Heart left ventricle (tissue), 16 donors: ENCODE measurements at regions not wholly inside any gene's neighbourhood (a gene's known extent, or its start where the extent isn't known, plus 50 kb on each side); places are given as distances from the start of the nearest gene placed in this dataset.
A peak's percentile ranks its signal among the peaks of the same experiment; 100 is the strongest.

ENCODE experiments used
- ATAC-seq, 4 donors: fragments of 200-7000 bp; cut with Tn5 transposase; one replicate each; pipeline ENCODE4 v1.9.1; 2020 to 2022; ENCODE audit warnings: moderate library complexity in 4 of 4, mild to moderate bottlenecking in 3 of 4, moderate number of reproducible peaks in 1 of 4
- DNase-seq, 5 donors: peaks; one replicate each; pipeline ENCODE4 v3.0.0-alpha.2; 2020
- H3K27ac ChIP-seq, 12 donors: fragments of 200-600 bp; sonication (generic) in 4 of 12; one replicate each; pipeline versions ENCODE4 v1.5.0 to v1.8.0; 2016 to 2022; ENCODE audit warnings: mild to moderate bottlenecking in 2 of 12
- H3K27me3 ChIP-seq, 9 donors: fragments of 200-600 bp; sonication (generic) in 2 of 9; one replicate each; pipeline versions ENCODE4 v1.5.1 to v1.8.0; 2016 to 2022; ENCODE audit warnings: mild to moderate bottlenecking in 3 of 9
- H3K36me3 ChIP-seq, 9 donors: fragments of 200-600 bp; sonication (generic) in 2 of 9; one replicate each; pipeline versions ENCODE4 v1.5.0 to v1.8.0; 2018 to 2022; ENCODE audit warnings: mild to moderate bottlenecking in 2 of 9
- H3K4me1 ChIP-seq, 12 donors: fragments of 200-600 bp; sonication (generic) in 4 of 12; one replicate each; pipeline versions ENCODE4 v1.5.0 to v1.8.0; 2016 to 2022; ENCODE audit warnings: mild to moderate bottlenecking in 3 of 12
- H3K4me3 ChIP-seq, 12 donors: fragments of 200-600 bp; sonication (generic) in 4 of 12; one replicate each; pipeline versions ENCODE4 v1.5.0 to v1.8.0; 2017 to 2022; ENCODE audit warnings: mild to moderate bottlenecking in 9 of 12, moderate library complexity in 4 of 12
- H3K9me3 ChIP-seq, 12 donors: fragments of 200-600 bp; sonication (generic) in 4 of 12; one replicate each; pipeline versions ENCODE4 v1.5.0 to v1.8.0; 2016 to 2022; ENCODE audit warnings: mild to moderate bottlenecking in 1 of 12
- POLR2A ChIP-seq, 2 donors: fragments of 450-650 bp; IDR thresholded peaks; one replicate each; pipeline ENCODE4 v1.6.1; 2017; ENCODE audit warnings: antibody characterized with exemption in 2 of 2, mild to moderate bottlenecking in 2 of 2, moderate library complexity in 2 of 2
- WGBS, 4 donors: extraction: QIAGEN DNeasy Blood & Tissue Kit in 2 of 4; methylation state at CpG; one replicate each; pipeline versions ENCODE4 v1.1.5 to v1.1.7; 2013 to 2018; 5-methylcytosine and 5-hydroxymethylcytosine counted together
- intact Hi-C, 10 donors: fragments of 100-400 bp; cut with DNase I; formaldehyde crosslinking; loops; one replicate each; pipeline versions ENCODE4 v1.11.1 to v1.14.2; 2022
- TF ChIP-seq, protein P1 (sequence below), 12 donors: fragments of 200-600 bp; sonication (generic) in 4 of 12; IDR thresholded peaks; one replicate each; pipeline versions ENCODE4 v1.5.0 to v1.8.0; 2018 to 2022; ENCODE audit warnings: antibody characterized with exemption in 12 of 12, mild to moderate bottlenecking in 5 of 12
- donor health status: ischemic (EF 13 %, LVEDD 7.1; RV severe dilation, severe dysfunction).
- donor health status: healthy with polysubstance abuse.
- donor health status: DM: no; HTN: yes; CAD: no.
- donor health status: DM: no; HTN: no; CAD: no.
- donor health status: ischemic (EF 25% LVEDD 6.9; RV normal size, moderate dysfunction).
- donor health status: ischemic (EF 25% LVEDD 5.7; RV mildly dilated, moderate dysfunction).
- donor health status: healthy.
- donor health status: DM: yes; HTN: yes; CAD: no.
- donor health status: ischemic (EF 35%, LVEDD 5.7; RV mildly dilated, moderate dysfunction).
- donor health status: nonischemic (EF 11% LVEDD 7.7; RV severe dilation, severe dysfunction).
- donor health status: DM: yes; HTN: yes; CAD: no.
- donor health status: PGD.
- donor health status: ischemic (EF 29% LVEDD 5.4; RV normal size, mild dysfunction).
- donor health status: nonischemic (EF 23%, LVEDD 6.1; RV moderate dilation, normal function).

DNA sequence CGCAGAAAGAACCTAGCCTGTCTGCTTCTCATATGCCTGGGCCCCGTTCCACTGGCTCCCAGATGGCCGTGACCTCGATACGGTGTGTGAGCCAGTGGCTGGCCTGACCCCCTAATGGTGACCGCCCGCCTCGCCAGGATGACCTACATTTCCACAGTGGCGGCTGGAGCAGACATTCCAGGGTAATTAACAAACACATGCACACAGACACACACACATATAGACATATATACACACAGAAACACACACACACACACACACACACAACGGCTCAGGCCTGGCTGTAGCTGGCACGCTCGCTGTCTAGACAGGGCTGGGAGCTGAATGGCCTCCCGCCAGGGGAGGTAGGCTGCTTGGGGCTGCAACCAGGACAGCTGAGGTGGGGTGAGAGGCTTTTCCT lies 227.1 kb downstream of the ANKRD60 start:
- H3K4me1 ChIP-seq = peaks cover 0 to 51% (median 21%) of the 10 kb centered on the region in 12 donors
- 57 to 79% (median 63%) methylated on average over 13 of the region's 13 CpGs for WGBS, 4 donors
- no peak overlapping the region for H3K27ac ChIP-seq
- H3K27me3 ChIP-seq = no peaks in the 10 kb centered on the region
- TF ChIP-seq POLR2A (IDR thresholded peaks at IDR 0.05) = no peak
- TF ChIP-seq, protein P1, sequence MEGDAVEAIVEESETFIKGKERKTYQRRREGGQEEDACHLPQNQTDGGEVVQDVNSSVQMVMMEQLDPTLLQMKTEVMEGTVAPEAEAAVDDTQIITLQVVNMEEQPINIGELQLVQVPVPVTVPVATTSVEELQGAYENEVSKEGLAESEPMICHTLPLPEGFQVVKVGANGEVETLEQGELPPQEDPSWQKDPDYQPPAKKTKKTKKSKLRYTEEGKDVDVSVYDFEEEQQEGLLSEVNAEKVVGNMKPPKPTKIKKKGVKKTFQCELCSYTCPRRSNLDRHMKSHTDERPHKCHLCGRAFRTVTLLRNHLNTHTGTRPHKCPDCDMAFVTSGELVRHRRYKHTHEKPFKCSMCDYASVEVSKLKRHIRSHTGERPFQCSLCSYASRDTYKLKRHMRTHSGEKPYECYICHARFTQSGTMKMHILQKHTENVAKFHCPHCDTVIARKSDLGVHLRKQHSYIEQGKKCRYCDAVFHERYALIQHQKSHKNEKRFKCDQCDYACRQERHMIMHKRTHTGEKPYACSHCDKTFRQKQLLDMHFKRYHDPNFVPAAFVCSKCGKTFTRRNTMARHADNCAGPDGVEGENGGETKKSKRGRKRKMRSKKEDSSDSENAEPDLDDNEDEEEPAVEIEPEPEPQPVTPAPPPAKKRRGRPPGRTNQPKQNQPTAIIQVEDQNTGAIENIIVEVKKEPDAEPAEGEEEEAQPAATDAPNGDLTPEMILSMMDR (IDR thresholded peaks at IDR 0.05) = no peak
- H3K9me3 ChIP-seq = no peaks in the 10 kb centered on the region
- H3K36me3 ChIP-seq = no peaks in the 10 kb centered on the region
- peak; percentile 28 to 92 (median 46) for ATAC-seq
- intact Hi-C loops = no loop called here
- peak in 3 of 5 donors; percentile 62 to 75 (median 63) for DNase-seq
- no peak overlapping the region for H3K4me3 ChIP-seq

DNA sequence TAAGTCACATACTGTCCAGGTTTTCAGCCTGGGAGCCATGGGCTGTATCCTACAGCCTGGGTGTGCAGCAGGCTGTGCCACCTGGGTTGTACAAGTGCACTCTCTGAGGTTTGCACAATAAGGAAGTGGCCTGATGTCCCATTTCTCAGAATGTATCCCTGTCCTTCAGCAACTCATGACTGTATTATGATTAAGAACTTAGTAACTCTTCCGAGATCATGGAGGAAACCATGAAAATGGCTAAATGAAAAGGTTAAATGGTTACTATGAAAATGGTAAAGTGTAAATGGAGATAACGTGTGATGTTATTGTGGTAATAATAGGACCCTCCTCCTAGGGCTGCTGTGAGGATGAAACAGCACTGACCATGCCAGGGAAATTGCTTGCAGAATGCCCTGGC lies 227.6 kb downstream of the ANKRD60 start:
- no peak overlapping the region for H3K27ac ChIP-seq
- 93 to 96% (median 95%) methylated on average over 2 of the region's 2 CpGs for WGBS, 4 donors
- no peak overlapping the region for H3K4me3 ChIP-seq
- H3K9me3 ChIP-seq = no peaks in the 10 kb centered on the region
- ATAC-seq (no peak), DNase-seq (no peak)
- no peaks in the 10 kb centered on the region for H3K27me3 ChIP-seq
- H3K4me1 ChIP-seq = peaks cover 0 to 56% (median 23%) of the 10 kb centered on the region in 12 donors
- no peaks in the 10 kb centered on the region for H3K36me3 ChIP-seq
- intact Hi-C loops = no loop called here
- TF ChIP-seq POLR2A (IDR thresholded peaks at IDR 0.05) = no peak
- TF ChIP-seq, protein P1 (IDR thresholded peaks at IDR 0.05) = no peak

GRCh38 chr20:57999465-58000111 lies 228.9 kb downstream of the ANKRD60 start:
- peak in 3 of 5 donors; percentile 40 to 65 (median 45) for DNase-seq
- Histone ChIP-seq H3K36me3 (no peaks in the 10 kb centered on the region), H3K9me3 (no peaks in the 10 kb centered on the region), H3K4me3 (peak overlapping the region in 6 of 12 donors; percentile 11 to 37 (median 22)), H3K27ac (peak overlapping the region in 10 of 12 donors; percentile 0 to 79 (median 48)), H3K4me1 (peaks cover 0 to 64% (median 24%) of the 10 kb centered on the region in 12 donors), H3K27me3 (no peaks in the 10 kb centered on the region)
- intact Hi-C loops = loop anchor here in 5 of 10 donors (5.0 to 10.0 kb wide), 5 partner anchors 75 to 345 kb away; partner anchors contain the start of gene PMEPA1 (in 1 of the 5)
- no peak for TF ChIP-seq POLR2A (IDR thresholded peaks at IDR 0.05)
- TF ChIP-seq, protein P1 (IDR thresholded peaks at IDR 0.05) = no peak
- 21 to 39% (median 27%) methylated on average over 17 of the region's 17 CpGs for WGBS, 4 donors
- ATAC-seq = peak in 3 of 4 donors; percentile 18 to 82 (median 65)

GRCh38 chr20:57998981-57999464 lies 229.4 kb downstream of the ANKRD60 start:
- Histone ChIP-seq H3K27ac (peak overlapping the region in 10 of 12 donors; percentile 0 to 79 (median 48)), H3K4me3 (peak overlapping the region in 6 of 12 donors; percentile 11 to 37 (median 22)), H3K4me1 (peaks cover 0 to 64% (median 24%) of the 10 kb centered on the region in 12 donors), H3K36me3 (no peaks in the 10 kb centered on the region), H3K27me3 (no peaks in the 10 kb centered on the region), H3K9me3 (no peaks in the 10 kb centered on the region)
- DNase-seq (no peak), ATAC-seq (no peak)
- TF ChIP-seq POLR2A (IDR thresholded peaks at IDR 0.05) = no peak
- TF ChIP-seq, protein P1 (IDR thresholded peaks at IDR 0.05) = no peak
- WGBS, 4 donors = 47 to 60% (median 55%) methylated on average over 9 of the region's 9 CpGs
- intact Hi-C loops = loop anchor here in 5 of 10 donors (5.0 to 10.0 kb wide), 5 partner anchors 76 to 344 kb away; partner anchors contain the start of gene PMEPA1 (in 1 of the 5)
